Pancreas (tissue), 10 donors: ENCODE measurements at regions not wholly inside any gene's neighbourhood (a gene's known extent, or its start where the extent isn't known, plus 50 kb on each side); places are given as distances from the start of the nearest gene placed in this dataset.
A peak's percentile ranks its signal among the peaks of the same experiment; 100 is the strongest.

Source experiments
- ATAC-seq, 4 donors: fragments of 200-7000 bp; cut with Tn5 transposase; one replicate each; pipeline versions ENCODE4 v1.8.0 to v1.9.1; 2020; ENCODE audit warnings: mild to moderate bottlenecking in 4 of 4, moderate library complexity in 4 of 4
- DNase-seq, 6 donors: peaks; one replicate each; pipeline ENCODE4 v3.0.0-alpha.2; 2020
- FAIRE-seq: peaks from 2 replicates; lab custom pipeline; 2012; peaks lifted over from hg19 to GRCh38; lab: Jason Lieb, UNC
- H3K27ac ChIP-seq, 4 donors: fragments of 200-600 bp; sonication (generic); 1 replicate in 3 of 4; 2 replicates in 1 of 4; pipeline versions ENCODE4 v1.5.0 to v1.8.0; 2020
- H3K27me3 ChIP-seq, 4 donors: fragments of 200-600 bp; one replicate each; pipeline ENCODE4 v1.8.0; 2021
- H3K36me3 ChIP-seq, 3 donors: fragments of 200-600 bp; sonication (generic) in 1 of 3; one replicate each; pipeline versions ENCODE4 v1.5.0 to v1.8.0; 2020 to 2021
- H3K4me1 ChIP-seq, 3 donors: fragments of 200-600 bp; one replicate each; pipeline ENCODE4 v1.8.0; 2021
- H3K4me3 ChIP-seq, 4 donors: fragments of 200-600 bp; sonication (generic) in 2 of 4; one replicate each; pipeline versions ENCODE4 v1.5.0 to v1.8.0; 2020 to 2021
- H3K9me3 ChIP-seq, 4 donors: fragments of 200-600 bp; one replicate each; pipeline ENCODE4 v1.8.0; 2021
- WGBS, 2 donors: extraction: QIAGEN DNeasy Blood & Tissue Kit; methylation state at CpG; one replicate each; pipeline ENCODE4 v1.1.7; 2013; 5-methylcytosine and 5-hydroxymethylcytosine counted together
- intact Hi-C, 3 donors: fragments of 100-400 bp; cut with DNase I; formaldehyde crosslinking; loops; one replicate each; pipeline versions ENCODE4 v1.11.1 to v1.14.2; 2022
- TF ChIP-seq, protein P1 (sequence below), 4 donors: fragments of 200-600 bp; sonication (generic) in 3 of 4; IDR thresholded peaks; one replicate each; pipeline versions ENCODE4 v1.5.0 to v1.8.0; 2021; ENCODE audit warnings: antibody characterized with exemption in 4 of 4
- donor health status: healthy with polysubstance abuse.
- donor health status: DM: no; HTN: no; CAD: no; lungs with moderate emphysema.
- donor health status: DM: no; HTN: no; CAD: no.
- donor health status: control.
- donor health status: control.
- donor health status: Bipolar disorder and iron deficiency.
- donor health status: DM: yes; HTN: yes; CAD: no.
- donor health status: DM: no; HTN: no; CAD: no.
- donor health status: DM: no; HTN: no; CAD: no.
- donor health status: DM: yes; HTN: yes; CAD: no.

DNA sequence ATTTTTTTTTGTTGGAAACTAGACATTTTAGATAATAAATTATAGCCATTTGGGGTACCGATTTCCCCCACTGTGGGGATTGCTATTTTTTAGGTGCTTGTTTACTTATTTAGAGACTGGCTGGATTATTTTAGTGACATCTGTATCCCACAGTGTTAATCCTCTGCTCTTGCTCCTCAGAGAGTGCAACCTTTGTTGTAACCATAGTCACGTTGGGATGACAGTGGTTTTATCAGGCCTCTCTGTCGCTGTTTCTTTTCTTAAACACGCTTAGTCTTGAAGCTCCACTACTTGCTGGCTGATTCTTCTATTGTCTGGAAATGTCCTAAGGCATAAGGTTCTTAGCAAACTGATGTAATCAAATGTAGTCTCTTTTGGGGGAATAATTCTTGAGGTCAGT, 451.6 kb upstream of the SEMA6D start:
- Histone ChIP-seq H3K27me3 (no peaks in the 10 kb centered on the region), H3K36me3 (no peaks in the 10 kb centered on the region), H3K4me3 (no peak overlapping the region), H3K27ac (no peak overlapping the region), H3K4me1 (no peaks in the 10 kb centered on the region), H3K9me3 (no peaks in the 10 kb centered on the region)
- WGBS, 2 donors, result 74 to 86% methylated on average over 4 of the region's 4 CpGs
- FAIRE-seq (no peak), ATAC-seq (no peak), DNase-seq (no peak)
- intact Hi-C loops, result no loop called here
- TF ChIP-seq, protein P1, sequence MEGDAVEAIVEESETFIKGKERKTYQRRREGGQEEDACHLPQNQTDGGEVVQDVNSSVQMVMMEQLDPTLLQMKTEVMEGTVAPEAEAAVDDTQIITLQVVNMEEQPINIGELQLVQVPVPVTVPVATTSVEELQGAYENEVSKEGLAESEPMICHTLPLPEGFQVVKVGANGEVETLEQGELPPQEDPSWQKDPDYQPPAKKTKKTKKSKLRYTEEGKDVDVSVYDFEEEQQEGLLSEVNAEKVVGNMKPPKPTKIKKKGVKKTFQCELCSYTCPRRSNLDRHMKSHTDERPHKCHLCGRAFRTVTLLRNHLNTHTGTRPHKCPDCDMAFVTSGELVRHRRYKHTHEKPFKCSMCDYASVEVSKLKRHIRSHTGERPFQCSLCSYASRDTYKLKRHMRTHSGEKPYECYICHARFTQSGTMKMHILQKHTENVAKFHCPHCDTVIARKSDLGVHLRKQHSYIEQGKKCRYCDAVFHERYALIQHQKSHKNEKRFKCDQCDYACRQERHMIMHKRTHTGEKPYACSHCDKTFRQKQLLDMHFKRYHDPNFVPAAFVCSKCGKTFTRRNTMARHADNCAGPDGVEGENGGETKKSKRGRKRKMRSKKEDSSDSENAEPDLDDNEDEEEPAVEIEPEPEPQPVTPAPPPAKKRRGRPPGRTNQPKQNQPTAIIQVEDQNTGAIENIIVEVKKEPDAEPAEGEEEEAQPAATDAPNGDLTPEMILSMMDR (IDR thresholded peaks at IDR 0.05), result no peak

DNA sequence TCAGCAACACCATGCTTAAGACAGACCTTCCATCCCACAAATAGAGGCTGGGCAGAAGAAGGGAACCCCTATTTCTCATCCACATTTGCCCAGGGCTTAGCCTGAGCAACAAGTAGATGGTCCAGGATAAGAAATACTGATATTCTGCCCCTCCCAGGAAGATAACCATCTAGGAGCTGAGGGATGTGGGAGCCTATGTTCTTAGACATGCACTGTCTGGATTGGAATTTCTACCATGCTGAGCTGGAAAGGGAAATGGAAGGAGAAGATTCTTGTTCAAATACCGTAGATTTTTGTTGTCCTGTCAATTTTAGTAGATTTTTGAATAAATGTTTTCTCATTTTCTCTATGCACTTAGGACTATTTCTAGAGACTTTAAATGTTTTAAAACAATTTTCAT, 450.7 kb upstream of the SEMA6D start:
- H3K27ac ChIP-seq, result no peak overlapping the region
- no peak for ATAC-seq
- H3K27me3 ChIP-seq, result no peaks in the 10 kb centered on the region
- WGBS, 2 donors, result 82 to 92% methylated on average over 1 of the region's 1 CpG
- no peaks in the 10 kb centered on the region for H3K36me3 ChIP-seq
- TF ChIP-seq, protein P1 (IDR thresholded peaks at IDR 0.05), result no peak
- no peak for DNase-seq
- intact Hi-C loops, result no loop called here
- H3K4me3 ChIP-seq, result no peak overlapping the region
- FAIRE-seq, result no peak
- no peaks in the 10 kb centered on the region for H3K4me1 ChIP-seq
- no peaks in the 10 kb centered on the region for H3K9me3 ChIP-seq

DNA sequence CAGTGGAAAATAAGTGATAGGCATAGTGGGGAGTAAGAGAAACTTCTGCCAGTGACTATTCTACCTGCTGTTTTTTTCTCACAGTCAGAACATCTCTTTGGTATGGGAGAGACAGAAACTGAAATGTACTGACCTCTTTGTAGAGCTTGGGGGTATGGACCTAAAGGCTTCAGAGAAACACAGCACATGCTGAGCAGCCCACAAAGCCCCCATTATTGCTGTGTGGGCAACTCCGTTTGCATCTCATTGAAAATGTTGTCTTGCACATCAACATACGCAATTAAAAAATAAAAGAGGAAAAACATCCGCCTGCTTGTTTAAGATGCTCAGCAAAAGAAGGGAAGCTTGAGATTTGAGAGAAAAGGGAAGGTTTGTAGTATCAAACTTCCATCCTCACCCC, 443.4 kb upstream of the SEMA6D start:
- 77 to 81% methylated on average over 3 of the region's 3 CpGs for WGBS, 2 donors
- no peaks in the 10 kb centered on the region for H3K36me3 ChIP-seq
- no peak for ATAC-seq
- no peak overlapping the region for H3K27ac ChIP-seq
- FAIRE-seq, result no peak
- no peaks in the 10 kb centered on the region for H3K9me3 ChIP-seq
- no peaks in the 10 kb centered on the region for H3K4me1 ChIP-seq
- TF ChIP-seq, protein P1 (IDR thresholded peaks at IDR 0.05), result no peak
- intact Hi-C loops, result no loop called here
- H3K27me3 ChIP-seq, result no peaks in the 10 kb centered on the region
- no peak overlapping the region for H3K4me3 ChIP-seq
- no peak for DNase-seq

DNA sequence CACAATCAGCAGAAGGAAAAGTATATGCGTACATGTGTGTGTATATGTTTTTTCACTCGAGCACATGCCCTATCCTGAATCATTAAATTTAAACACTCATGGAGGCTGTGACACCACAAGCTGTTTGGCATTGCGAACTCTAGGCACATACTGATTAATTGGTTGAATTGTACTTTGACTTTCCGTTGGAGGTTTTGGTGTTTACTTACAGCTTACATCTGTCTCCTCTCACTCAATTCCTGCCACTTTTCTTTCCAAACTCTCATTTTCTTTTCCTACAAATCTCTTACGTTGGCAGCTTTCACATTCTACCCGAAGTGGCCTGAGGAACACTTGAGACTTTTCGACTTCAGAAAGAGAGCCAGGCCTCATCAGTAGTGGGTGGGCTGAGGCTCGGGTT, 434.1 kb upstream of the SEMA6D start:
- Histone ChIP-seq H3K4me3 (no peak overlapping the region), H3K27ac (no peak overlapping the region), H3K4me1 (no peaks in the 10 kb centered on the region), H3K9me3 (no peaks in the 10 kb centered on the region), H3K27me3 (no peaks in the 10 kb centered on the region), H3K36me3 (no peaks in the 10 kb centered on the region)
- 40 to 41% methylated on average over 8 of the region's 8 CpGs for WGBS, 2 donors
- FAIRE-seq, result no peak
- no peak for ATAC-seq
- TF ChIP-seq, protein P1 (IDR thresholded peaks at IDR 0.05), result no peak
- no peak for DNase-seq
- intact Hi-C loops, result no loop called here

DNA sequence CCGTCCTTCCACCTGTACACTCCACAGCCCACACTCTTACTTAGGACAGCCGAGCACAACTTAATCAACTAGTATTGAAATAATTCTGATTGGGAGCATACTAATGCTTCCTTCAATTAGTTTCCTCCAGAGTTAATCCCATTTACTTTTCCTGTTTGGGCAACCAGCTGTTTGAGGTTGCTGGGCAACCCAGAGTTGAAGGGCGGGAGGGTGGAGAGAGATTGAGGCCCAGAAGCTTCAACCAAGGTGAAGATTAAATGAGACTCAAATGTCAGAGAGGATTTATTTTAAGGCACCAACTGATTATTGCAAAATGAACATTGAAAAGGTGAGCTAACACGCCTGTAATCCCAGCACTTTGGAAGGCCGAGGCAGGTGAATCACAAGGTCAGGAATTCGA, 428.5 kb upstream of the SEMA6D start:
- no peaks in the 10 kb centered on the region for H3K27me3 ChIP-seq

More for the DNA sequence above, 428.5 kb upstream of the SEMA6D start:
- WGBS, 2 donors, result 88 to 91% methylated on average over 6 of the region's 6 CpGs
- DNase-seq (peak in 1 of 6 donors; percentile 2), ATAC-seq (peak in 1 of 4 donors; percentile 49), FAIRE-seq (no peak)
- intact Hi-C loops, result no loop called here
- Histone ChIP-seq H3K9me3 (no peaks in the 10 kb centered on the region), H3K27ac (no peak overlapping the region), H3K36me3 (no peaks in the 10 kb centered on the region), H3K4me3 (no peak overlapping the region), H3K4me1 (no peaks in the 10 kb centered on the region)
- TF ChIP-seq, protein P1 (IDR thresholded peaks at IDR 0.05), result no peak
